ENCODE measurements at regions not wholly inside any gene's neighbourhood (a gene's known extent, or its start where the extent isn't known, plus 50 kb on each side); places are given as distances from the start of the nearest gene placed in this dataset.

GRCh38 chr5:33275391-33275790 lies 165.4 kb upstream of the TARS1 start:
- Histone ChIP-seq H3K4me3 (ENCODE audit: low read depth, low read length) (no peak overlapping the region), H3K27ac (ENCODE audit: insufficient read depth, low read length, poor library complexity, severe bottlenecking) (no peak overlapping the region), H3K9me3 (ENCODE audit: control insufficient read depth in 2 of 2, low read length in 2 of 2) (no peaks in the 10 kb centered on the region), H3K36me3 (ENCODE audit: control insufficient read depth, insufficient read depth, low read length) (no peaks in the 10 kb centered on the region), H3K4me1 (ENCODE audit: control insufficient read depth, insufficient read depth, low read length, poor library complexity, severe bottlenecking) (no peaks in the 10 kb centered on the region), H3K27me3 (ENCODE audit: control insufficient read depth, insufficient read depth, low read length) (no peaks in the 10 kb centered on the region)
- ATAC-seq (ENCODE audit: low read depth in 2 of 2) (no peak), DNase-seq (no peak)
- H3K27me3 Mint-ChIP-seq: no peaks in the 10 kb centered on the region
- H3K4me1 Mint-ChIP-seq: no peaks in the 10 kb centered on the region
- no peaks in the 10 kb centered on the region for H3K36me3 Mint-ChIP-seq
- peaks cover 0 to 5% (median 0%) of the 10 kb centered on the region in 7 donors for H3K9me3 Mint-ChIP-seq
- no peak overlapping the region for H3K27ac Mint-ChIP-seq
- H3K4me3 Mint-ChIP-seq: no peak overlapping the region

DNA sequence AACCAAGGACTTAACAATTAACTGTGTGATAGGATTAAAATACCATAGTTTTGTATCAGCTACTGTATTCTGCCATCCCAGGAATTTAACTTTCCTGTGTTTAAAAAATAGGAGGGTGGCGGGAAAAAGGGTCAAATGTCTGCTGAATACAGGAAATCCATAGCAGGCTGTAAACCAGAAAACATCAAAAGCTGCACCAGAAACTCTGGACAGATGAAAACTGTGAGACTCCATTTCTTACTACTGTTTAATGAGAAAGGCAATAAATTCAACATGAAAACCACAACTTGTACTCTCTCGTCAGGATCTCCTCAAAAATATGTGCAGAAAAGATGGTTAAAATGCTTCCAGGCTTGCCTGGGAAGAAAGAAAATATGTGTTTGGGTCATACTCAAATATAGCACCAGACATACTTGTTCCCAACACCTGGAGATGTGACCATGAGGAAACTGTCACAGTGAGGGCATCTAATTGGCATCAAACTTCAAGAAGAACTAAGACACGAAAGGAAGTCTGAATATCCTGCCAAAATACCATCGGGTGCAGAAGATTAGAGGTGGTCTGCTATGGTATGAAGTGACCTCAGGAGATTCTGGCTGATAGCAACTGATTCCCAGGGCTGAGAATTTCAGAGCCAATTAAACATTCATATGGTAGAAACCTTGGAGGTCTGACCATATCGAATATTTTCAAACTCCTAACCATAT lies 164.7 kb upstream of the TARS1 start:
- Mint-ChIP-seq H3K36me3 (no peaks in the 10 kb centered on the region), H3K27ac (peak overlapping the region in 1 of 3 donors; percentile 5), H3K4me1 (no peaks in the 10 kb centered on the region), H3K27me3 (no peaks in the 10 kb centered on the region), H3K9me3 (peaks cover 0 to 5% (median 0%) of the 10 kb centered on the region in 7 donors), H3K4me3 (no peak overlapping the region)
- H3K36me3 ChIP-seq (ENCODE audit: control insufficient read depth, insufficient read depth, low read length): no peaks in the 10 kb centered on the region
- H3K4me1 ChIP-seq (ENCODE audit: control insufficient read depth, insufficient read depth, low read length, poor library complexity, severe bottlenecking): no peaks in the 10 kb centered on the region
- H3K9me3 ChIP-seq (ENCODE audit: control insufficient read depth in 2 of 2, low read length in 2 of 2): no peaks in the 10 kb centered on the region
- ATAC-seq (ENCODE audit: low read depth in 2 of 2) (no peak), DNase-seq (no peak)
- no peak overlapping the region for H3K27ac ChIP-seq (ENCODE audit: insufficient read depth, low read length, poor library complexity, severe bottlenecking)
- H3K27me3 ChIP-seq (ENCODE audit: control insufficient read depth, insufficient read depth, low read length): no peaks in the 10 kb centered on the region
- H3K4me3 ChIP-seq (ENCODE audit: low read depth, low read length): no peak overlapping the region

- no peak overlapping the region for H3K27ac Mint-ChIP-seq
- H3K4me3 Mint-ChIP-seq: no peak overlapping the region
- H3K9me3 Mint-ChIP-seq: peaks cover 0 to 5% (median under 1%) of the 10 kb centered on the region in 7 donors
- DNase-seq (no peak), ATAC-seq (ENCODE audit: low read depth in 2 of 2) (no peak)
- no peaks in the 10 kb centered on the region for H3K36me3 Mint-ChIP-seq
- no peaks in the 10 kb centered on the region for H3K27me3 ChIP-seq (ENCODE audit: control insufficient read depth, insufficient read depth, low read length)
- no peak overlapping the region for H3K27ac ChIP-seq (ENCODE audit: insufficient read depth, low read length, poor library complexity, severe bottlenecking)
- no peaks in the 10 kb centered on the region for H3K27me3 Mint-ChIP-seq
- no peak overlapping the region for H3K4me3 ChIP-seq (ENCODE audit: low read depth, low read length)
- H3K9me3 ChIP-seq (ENCODE audit: control insufficient read depth in 2 of 2, low read length in 2 of 2): no peaks in the 10 kb centered on the region
- H3K4me1 Mint-ChIP-seq: no peaks in the 10 kb centered on the region
- no peaks in the 10 kb centered on the region for H3K4me1 ChIP-seq (ENCODE audit: control insufficient read depth, insufficient read depth, low read length, poor library complexity, severe bottlenecking)
- no peaks in the 10 kb centered on the region for H3K36me3 ChIP-seq (ENCODE audit: control insufficient read depth, insufficient read depth, low read length)
These were observed 164.2 kb upstream of the TARS1 start for GRCh38 chr5:33276628-33276950.

GRCh38 chr5:33277061-33277650 lies 163.6 kb upstream of the TARS1 start:
- H3K4me1 Mint-ChIP-seq: no peaks in the 10 kb centered on the region
- no peaks in the 10 kb centered on the region for H3K9me3 ChIP-seq (ENCODE audit: control insufficient read depth in 2 of 2, low read length in 2 of 2)
- H3K27ac Mint-ChIP-seq: no peak overlapping the region
- no peak overlapping the region for H3K27ac ChIP-seq (ENCODE audit: insufficient read depth, low read length, poor library complexity, severe bottlenecking)
- peaks cover 0 to 5% (median 2%) of the 10 kb centered on the region in 7 donors for H3K9me3 Mint-ChIP-seq
- no peaks in the 10 kb centered on the region for H3K4me1 ChIP-seq (ENCODE audit: control insufficient read depth, insufficient read depth, low read length, poor library complexity, severe bottlenecking)
- H3K36me3 ChIP-seq (ENCODE audit: control insufficient read depth, insufficient read depth, low read length): no peaks in the 10 kb centered on the region
- DNase-seq: no peak
- H3K4me3 Mint-ChIP-seq: no peak overlapping the region
- no peaks in the 10 kb centered on the region for H3K36me3 Mint-ChIP-seq
- ATAC-seq (ENCODE audit: low read depth in 2 of 2): no peak
- H3K27me3 ChIP-seq (ENCODE audit: control insufficient read depth, insufficient read depth, low read length): no peaks in the 10 kb centered on the region
- no peak overlapping the region for H3K4me3 ChIP-seq (ENCODE audit: low read depth, low read length)
- H3K27me3 Mint-ChIP-seq: no peaks in the 10 kb centered on the region

DNA sequence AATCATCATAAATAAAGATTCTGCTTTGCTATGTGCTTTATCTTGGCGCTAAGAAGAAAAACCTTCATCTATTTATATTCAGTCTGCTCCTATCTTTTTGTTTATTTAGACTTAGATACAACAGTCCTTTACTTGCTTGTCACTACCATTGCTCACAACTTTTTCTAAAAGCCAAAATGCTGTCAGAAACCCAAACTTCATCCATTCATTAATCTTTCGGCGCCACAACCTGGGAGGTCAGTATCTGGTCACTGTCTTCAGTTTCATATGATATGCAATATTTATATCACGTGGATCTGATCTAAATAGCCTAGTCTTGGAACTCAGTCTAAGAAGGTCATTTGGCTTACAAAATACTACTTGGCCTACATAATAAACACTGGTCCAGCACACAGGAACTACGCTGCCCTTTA lies 159.3 kb upstream of the TARS1 start:
- H3K4me1 Mint-ChIP-seq: no peaks in the 10 kb centered on the region
- no peak for DNase-seq
- no peaks in the 10 kb centered on the region for H3K36me3 Mint-ChIP-seq

GRCh38 chr5:33282157-33282556 lies 158.6 kb upstream of the TARS1 start:
- ATAC-seq (ENCODE audit: low read depth in 2 of 2) (no peak), DNase-seq (no peak)
- Histone ChIP-seq H3K27me3 (ENCODE audit: control insufficient read depth, insufficient read depth, low read length) (no peaks in the 10 kb centered on the region), H3K9me3 (ENCODE audit: control insufficient read depth in 2 of 2, low read length in 2 of 2) (no peaks in the 10 kb centered on the region), H3K4me3 (ENCODE audit: low read depth, low read length) (no peak overlapping the region), H3K36me3 (ENCODE audit: control insufficient read depth, insufficient read depth, low read length) (no peaks in the 10 kb centered on the region), H3K4me1 (ENCODE audit: control insufficient read depth, insufficient read depth, low read length, poor library complexity, severe bottlenecking) (no peaks in the 10 kb centered on the region), H3K27ac (ENCODE audit: insufficient read depth, low read length, poor library complexity, severe bottlenecking) (no peak overlapping the region)
- H3K4me1 Mint-ChIP-seq: no peaks in the 10 kb centered on the region
- H3K27me3 Mint-ChIP-seq: no peaks in the 10 kb centered on the region
- peaks cover 0 to 6% (median 2%) of the 10 kb centered on the region in 7 donors for H3K9me3 Mint-ChIP-seq
- H3K36me3 Mint-ChIP-seq: no peaks in the 10 kb centered on the region
- no peak overlapping the region for H3K27ac Mint-ChIP-seq
- no peak overlapping the region for H3K4me3 Mint-ChIP-seq

More for the DNA sequence above, 159.3 kb upstream of the TARS1 start:
- no peak overlapping the region for H3K4me3 ChIP-seq (ENCODE audit: low read depth, low read length)
- H3K27ac Mint-ChIP-seq: no peak overlapping the region
- H3K9me3 Mint-ChIP-seq: peaks cover 0 to 6% (median 2%) of the 10 kb centered on the region in 7 donors
- H3K4me1 ChIP-seq (ENCODE audit: control insufficient read depth, insufficient read depth, low read length, poor library complexity, severe bottlenecking): no peaks in the 10 kb centered on the region
- ATAC-seq (ENCODE audit: low read depth in 2 of 2): no peak
- no peaks in the 10 kb centered on the region for H3K27me3 ChIP-seq (ENCODE audit: control insufficient read depth, insufficient read depth, low read length)
- H3K9me3 ChIP-seq (ENCODE audit: control insufficient read depth in 2 of 2, low read length in 2 of 2): no peaks in the 10 kb centered on the region
- H3K4me3 Mint-ChIP-seq: no peak overlapping the region
- no peaks in the 10 kb centered on the region for H3K27me3 Mint-ChIP-seq
- H3K27ac ChIP-seq (ENCODE audit: insufficient read depth, low read length, poor library complexity, severe bottlenecking): no peak overlapping the region
- H3K36me3 ChIP-seq (ENCODE audit: control insufficient read depth, insufficient read depth, low read length): no peaks in the 10 kb centered on the region

GRCh38 chr5:33282696-33283095 lies 158.1 kb upstream of the TARS1 start:
- Mint-ChIP-seq H3K4me1 (no peaks in the 10 kb centered on the region), H3K9me3 (peaks cover 0 to 6% (median 2%) of the 10 kb centered on the region in 7 donors), H3K36me3 (no peaks in the 10 kb centered on the region), H3K27ac (no peak overlapping the region), H3K4me3 (no peak overlapping the region), H3K27me3 (no peaks in the 10 kb centered on the region)
- no peak overlapping the region for H3K27ac ChIP-seq (ENCODE audit: insufficient read depth, low read length, poor library complexity, severe bottlenecking)
- no peak overlapping the region for H3K4me3 ChIP-seq (ENCODE audit: low read depth, low read length)
- H3K27me3 ChIP-seq (ENCODE audit: control insufficient read depth, insufficient read depth, low read length): no peaks in the 10 kb centered on the region
- no peaks in the 10 kb centered on the region for H3K4me1 ChIP-seq (ENCODE audit: control insufficient read depth, insufficient read depth, low read length, poor library complexity, severe bottlenecking)
- H3K36me3 ChIP-seq (ENCODE audit: control insufficient read depth, insufficient read depth, low read length): no peaks in the 10 kb centered on the region
- ATAC-seq (ENCODE audit: low read depth in 2 of 2) (no peak), DNase-seq (no peak)
- no peaks in the 10 kb centered on the region for H3K9me3 ChIP-seq (ENCODE audit: control insufficient read depth in 2 of 2, low read length in 2 of 2)

- Mint-ChIP-seq H3K4me1 (no peaks in the 10 kb centered on the region), H3K27me3 (no peaks in the 10 kb centered on the region), H3K27ac (no peak overlapping the region), H3K36me3 (no peaks in the 10 kb centered on the region), H3K9me3 (peaks cover 0 to 6% (median 1%) of the 10 kb centered on the region in 7 donors), H3K4me3 (no peak overlapping the region)
- Histone ChIP-seq H3K36me3 (ENCODE audit: control insufficient read depth, insufficient read depth, low read length) (no peaks in the 10 kb centered on the region), H3K27me3 (ENCODE audit: control insufficient read depth, insufficient read depth, low read length) (no peaks in the 10 kb centered on the region), H3K4me3 (ENCODE audit: low read depth, low read length) (no peak overlapping the region), H3K27ac (ENCODE audit: insufficient read depth, low read length, poor library complexity, severe bottlenecking) (no peak overlapping the region), H3K9me3 (ENCODE audit: control insufficient read depth in 2 of 2, low read length in 2 of 2) (no peaks in the 10 kb centered on the region), H3K4me1 (ENCODE audit: control insufficient read depth, insufficient read depth, low read length, poor library complexity, severe bottlenecking) (no peaks in the 10 kb centered on the region)
- DNase-seq (no peak), ATAC-seq (ENCODE audit: low read depth in 2 of 2) (no peak)
These were observed 157.5 kb upstream of the TARS1 start for GRCh38 chr5:33283243-33283642.
